Ishikawa (cell line): ENCODE measurements at regions not wholly inside any gene's neighbourhood (a gene's known extent, or its start where the extent isn't known, plus 50 kb on each side); places are given as distances from the start of the nearest gene placed in this dataset.

Experiments used
- CREB1 ChIP-seq: IDR thresholded peaks from 2 replicates; pipeline ENCODE4 v1.6.1; 2012; ENCODE audit warnings: low read depth
- EP300 ChIP-seq: IDR thresholded peaks from 2 replicates; pipeline ENCODE4 v1.6.1; 2012; ENCODE audit warnings: borderline replicate concordance
- NFIC ChIP-seq: IDR thresholded peaks from 2 replicates; pipeline ENCODE4 v1.6.1; 2012
- REST ChIP-seq: IDR thresholded peaks from 2 replicates; pipeline ENCODE4 v1.6.1; 2012; ENCODE audit warnings: low read depth, mild to moderate bottlenecking
- TCF12 ChIP-seq: IDR thresholded peaks from 2 replicates; pipeline ENCODE4 v1.6.1; 2012; ENCODE audit warnings: low read depth
- TEAD4 ChIP-seq: IDR thresholded peaks from 2 replicates; pipeline ENCODE4 v1.6.1; 2012
- YY1 ChIP-seq: IDR thresholded peaks from 2 replicates; pipeline ENCODE4 v1.6.1; 2012; ENCODE audit warnings: low read depth

DNA sequence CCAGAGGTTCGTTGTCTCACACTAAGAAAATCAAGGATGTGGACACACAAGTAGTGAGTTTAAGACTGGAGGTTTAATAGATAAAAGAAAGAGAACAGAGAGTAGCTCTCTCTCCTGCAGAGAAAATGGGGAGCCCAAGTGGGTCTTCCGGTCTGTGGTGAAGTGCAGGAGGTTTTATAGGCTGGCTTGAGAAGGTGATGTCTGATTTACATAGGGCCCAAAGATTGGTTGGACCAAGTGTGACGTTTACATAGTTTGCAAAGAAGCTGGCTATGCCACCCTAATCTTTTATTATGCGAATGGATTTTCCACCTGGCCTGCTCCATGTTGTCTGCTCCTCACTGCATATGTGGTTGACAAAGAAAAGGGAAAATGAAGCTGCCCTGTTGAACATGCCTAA, 430.4 kb upstream of the TRIB2 start:
- TF ChIP-seq YY1 (no peak), REST (no peak), EP300 (no peak), TCF12 (no peak), CREB1 (no peak), TEAD4 (no peak), NFIC (no peak)
